ENCODE measurements at regions not wholly inside any gene's neighbourhood (a gene's known extent, or its start where the extent isn't known, plus 50 kb on each side); places are given as distances from the start of the nearest gene placed in this dataset.
"Not testable (repeated sequence)": the region's sequence is repeated elsewhere in the genome, so short reads cannot be mapped to it uniquely, and the experiment has no call there.

- Histone ChIP-seq H3K9ac (ENCODE audit: low read length) (no peak overlapping the region), H3K36me3 (ENCODE audit: insufficient read depth, low read length) (no peaks in the 10 kb centered on the region), H3K27me3 (ENCODE audit: insufficient read depth, low read length) (no peaks in the 10 kb centered on the region), H3K27ac (ENCODE audit: low read depth, low read length) (no peak overlapping the region), H3K4me3 (ENCODE audit: insufficient read depth, low read depth, low read length) (no peak overlapping the region), H3K4me1 (ENCODE audit: insufficient read depth, low read length) (no peaks in the 10 kb centered on the region), H3K79me2 (ENCODE audit: insufficient read depth, low read length) (no peaks in the 10 kb centered on the region), H2AFZ (ENCODE audit: low read depth, low read length) (peak overlapping the region; percentile 60), H3K9me3 (ENCODE audit: insufficient read depth, low read depth, low read length) (no peaks in the 10 kb centered on the region), H4K20me1 (ENCODE audit: insufficient read depth, low read length) (no peaks in the 10 kb centered on the region), H3K4me2 (ENCODE audit: low read length) (peak overlapping the region; percentile 80)
- no peaks in the 10 kb centered on the region for H3K9me3 Mint-ChIP-seq (ENCODE audit: unreplicated experiment)
- FAIRE-seq (no peak), DNase-seq (ENCODE audit: low read depth) (no peak)
- no peaks in the 10 kb centered on the region for H3K4me1 Mint-ChIP-seq (ENCODE audit: low read depth, unreplicated experiment)
- no peak for TF ChIP-seq EZH2 (IDR thresholded peaks at IDR 0.05; ENCODE audit: insufficient read depth, low read length)
- H3K4me3 Mint-ChIP-seq (ENCODE audit: unreplicated experiment): peak overlapping the region; percentile 75
- H3K27ac Mint-ChIP-seq (ENCODE audit: unreplicated experiment): peak overlapping the region; percentile 75
- H3K36me3 Mint-ChIP-seq (ENCODE audit: low read depth, unreplicated experiment): no peaks in the 10 kb centered on the region
- H3K27me3 Mint-ChIP-seq (ENCODE audit: low read depth, unreplicated experiment): no peaks in the 10 kb centered on the region
Measured at GRCh38 chr15:23869396-23869795, 182.3 kb upstream of the NDN start.

- H3K79me2 ChIP-seq (ENCODE audit: insufficient read depth, low read length); H3K36me3 ChIP-seq (ENCODE audit: insufficient read depth, low read length); H4K20me1 ChIP-seq (ENCODE audit: insufficient read depth, low read length); DNase-seq (ENCODE audit: low read depth); H3K27me3 ChIP-seq (ENCODE audit: insufficient read depth, low read length); H3K4me1 ChIP-seq (ENCODE audit: insufficient read depth, low read length); H3K9ac ChIP-seq (ENCODE audit: low read length); H3K4me1 Mint-ChIP-seq (ENCODE audit: low read depth, unreplicated experiment); H3K36me3 Mint-ChIP-seq (ENCODE audit: low read depth, unreplicated experiment); H3K4me2 ChIP-seq (ENCODE audit: low read length); H3K9me3 Mint-ChIP-seq (ENCODE audit: unreplicated experiment); H3K4me3 ChIP-seq (ENCODE audit: insufficient read depth, low read depth, low read length); H3K27ac Mint-ChIP-seq (ENCODE audit: unreplicated experiment); H3K9me3 ChIP-seq (ENCODE audit: insufficient read depth, low read depth, low read length); H3K4me3 Mint-ChIP-seq (ENCODE audit: unreplicated experiment); H3K27me3 Mint-ChIP-seq (ENCODE audit: low read depth, unreplicated experiment); FAIRE-seq; H2AFZ ChIP-seq (ENCODE audit: low read depth, low read length); H3K27ac ChIP-seq (ENCODE audit: low read depth, low read length): not testable (repeated sequence)
Measured at GRCh38 chr15:23873613-23874012, 186.5 kb upstream of the NDN start.

- FAIRE-seq (no peak), DNase-seq (ENCODE audit: low read depth) (no peak)
- Mint-ChIP-seq H3K9me3 (ENCODE audit: unreplicated experiment) (peaks cover 2% of the 10 kb centered on the region), H3K4me3 (ENCODE audit: unreplicated experiment) (peak overlapping the region; percentile 64), H3K36me3 (ENCODE audit: low read depth, unreplicated experiment) (no peaks in the 10 kb centered on the region), H3K27ac (ENCODE audit: unreplicated experiment) (no peak overlapping the region), H3K27me3 (ENCODE audit: low read depth, unreplicated experiment) (no peaks in the 10 kb centered on the region), H3K4me1 (ENCODE audit: low read depth, unreplicated experiment) (no peaks in the 10 kb centered on the region)
- H3K4me2 ChIP-seq (ENCODE audit: low read length): peak overlapping the region; percentile 55
- peak; percentile 41 for TF ChIP-seq CTCF (IDR thresholded peaks at IDR 0.05; ENCODE audit: insufficient read depth, low read depth, low read length)
- no peak for TF ChIP-seq EZH2 (IDR thresholded peaks at IDR 0.05; ENCODE audit: insufficient read depth, low read length)
- no peak overlapping the region for H3K4me3 ChIP-seq (ENCODE audit: insufficient read depth, low read depth, low read length)
- no peak overlapping the region for H3K27ac ChIP-seq (ENCODE audit: low read depth, low read length)
- H3K9ac ChIP-seq (ENCODE audit: low read length): no peak overlapping the region
- no peaks in the 10 kb centered on the region for H3K79me2 ChIP-seq (ENCODE audit: insufficient read depth, low read length)
- no peaks in the 10 kb centered on the region for H4K20me1 ChIP-seq (ENCODE audit: insufficient read depth, low read length)
- H3K36me3 ChIP-seq (ENCODE audit: insufficient read depth, low read length): no peaks in the 10 kb centered on the region
- no peaks in the 10 kb centered on the region for H3K9me3 ChIP-seq (ENCODE audit: insufficient read depth, low read depth, low read length)
- H3K27me3 ChIP-seq (ENCODE audit: insufficient read depth, low read length): no peaks in the 10 kb centered on the region
- H2AFZ ChIP-seq (ENCODE audit: low read depth, low read length): peak overlapping the region; percentile 41
- no peaks in the 10 kb centered on the region for H3K4me1 ChIP-seq (ENCODE audit: insufficient read depth, low read length)
Measured at GRCh38 chr15:23877502-23878412, 190.7 kb upstream of the NDN start.
